GM12878 (cell line): ENCODE measurements at regions not wholly inside any gene's neighbourhood (a gene's known extent, or its start where the extent isn't known, plus 50 kb on each side); places are given as distances from the start of the nearest gene placed in this dataset.

Experiments used
- ATAC-seq: fragments of 200-7000 bp; cut with Tn5 transposase; 3 replicates; pipeline ENCODE4 v1.9.1; 2020; ENCODE audit warnings: mild to moderate bottlenecking, moderate library complexity
- BruUV-seq: library from RNA; stranded (reverse); fragments of 400-500 nt; replicated peaks from 2 replicates; lab custom pipeline; 2021; lab: Mats Ljungman, UMichigan
- CTCF ChIA-PET: fragments of 300-600 bp; sonication (Branson Sonifier 250); formaldehyde crosslinking; extraction: SDS; loops from one replicate; lab custom pipeline; 2021; ENCODE audit warnings: inconsistent platforms; lab: Yijun Ruan, JAX
- POLR2A ChIA-PET: fragments of 350-600 bp; formaldehyde crosslinking; extraction: SDS; loops from one replicate; lab custom pipeline; 2021; ENCODE audit warnings: inconsistent platforms; lab: Charles Lee
- RAD21 ChIA-PET: fragments of 300-600 bp; sonication (Branson Sonifier 250); formaldehyde crosslinking; loops from one replicate; lab custom pipeline; 2023; ENCODE audit warnings: antibody characterized with exemption; ENCODE audit not compliant: unreplicated experiment; lab: Charles Lee
- SMC1A ChIA-PET: fragments of 300-600 bp; sonication (Branson Sonifier 250); formaldehyde crosslinking; loops from one replicate; lab custom pipeline; 2023; ENCODE audit not compliant: unreplicated experiment, uncharacterized antibody; lab: Charles Lee
- DNase-seq: peaks from one replicate; pipeline ENCODE4 v3.0.0-alpha.2; 2011; ENCODE audit warnings: low read depth, low spot score
- FAIRE-seq: peaks from 3 replicates; lab custom pipeline; 2011; peaks lifted over from hg19 to GRCh38; lab: Jason Lieb, UNC
- H2AFZ ChIP-seq: 2 replicates; pipeline ENCODE4 v1.6.0; 2011; ENCODE audit warnings: low read depth, low read length, control low read depth; ENCODE audit not compliant: control insufficient read depth
- H3K27ac ChIP-seq: 2 replicates; pipeline ENCODE4 v1.5.1; 2011; ENCODE audit warnings: control low read depth; ENCODE audit not compliant: control insufficient read depth, insufficient read depth
- H3K27me3 ChIP-seq, 2 experiments: replicated peaks in 1 of 2; 2 replicates each; pipeline versions ENCODE4 v1.6.0 to v1.6.1; 2011; ENCODE audit warnings: low read length in 1 of 2; ENCODE audit not compliant: control insufficient read depth in 2 of 2, insufficient read depth in 2 of 2
- H3K36me3 ChIP-seq, 2 experiments: 2 replicates each; pipeline ENCODE4 v1.5.1; 2011; ENCODE audit warnings: low read length in 1 of 2; ENCODE audit not compliant: control insufficient read depth in 2 of 2, insufficient read depth in 2 of 2
- H3K4me1 ChIP-seq: 2 replicates; pipeline ENCODE4 v1.6.1; 2011; ENCODE audit warnings: mild to moderate bottlenecking, low read length, moderate library complexity, mixed read lengths; ENCODE audit not compliant: control insufficient read depth, insufficient read depth
- H3K4me2 ChIP-seq: 2 replicates; pipeline ENCODE4 v1.6.0; 2011; ENCODE audit warnings: control low read depth; ENCODE audit not compliant: control insufficient read depth, insufficient read depth
- H3K4me3 ChIP-seq: fragments of 200-600 bp; sonication (generic); 2 replicates; pipeline ENCODE4 v1.5.1; 2016
- H3K79me2 ChIP-seq: 2 replicates; pipeline ENCODE4 v1.6.0; 2011; ENCODE audit warnings: low read length; ENCODE audit not compliant: control insufficient read depth, insufficient read depth
- H3K9ac ChIP-seq: 2 replicates; pipeline ENCODE4 v1.8.0; 2011; ENCODE audit warnings: low read length, control low read depth, mixed read lengths; ENCODE audit not compliant: control insufficient read depth, insufficient read depth
- H3K9me3 ChIP-seq: replicated peaks from 3 replicates; pipeline ENCODE4 v1.5.1; 2011; ENCODE audit warnings: mild to moderate bottlenecking, low read length; ENCODE audit not compliant: control insufficient read depth, insufficient read depth
- H4K20me1 ChIP-seq: 2 replicates; pipeline ENCODE4 v1.6.0; 2011; ENCODE audit not compliant: control insufficient read depth, insufficient read depth
- BHLHE40 ChIP-seq, 2 experiments: fragments of 450-650 bp in 1 of 2; IDR thresholded peaks; 2 replicates each; pipeline ENCODE4 v1.6.1; 2011 to 2017; ENCODE audit warnings: low read depth in 2 of 2, borderline replicate concordance in 1 of 2, improper control_type of control experiment in 1 of 2, low read length in 1 of 2, mild to moderate bottlenecking in 1 of 2
- IKZF2 ChIP-seq, 2 experiments: fragments of 450-650 bp; IDR thresholded peaks; 2 replicates each; pipeline ENCODE4 v1.6.1; 2017; ENCODE audit warnings: mild to moderate bottlenecking in 2 of 2, moderate library complexity in 2 of 2
- MEF2A ChIP-seq: IDR thresholded peaks from 2 replicates; pipeline ENCODE4 v1.6.1; 2011; ENCODE audit warnings: low read depth, mild to moderate bottlenecking, low read length, moderate library complexity; ENCODE audit not compliant: insufficient read depth
- MXI1 ChIP-seq: fragments of 150-350 bp; IDR thresholded peaks from 2 replicates; pipeline ENCODE4 v1.6.1; 2011; ENCODE audit warnings: low read depth, mild to moderate bottlenecking, inconsistent platforms, low read length, improper control_type of control experiment
- ZNF207 ChIP-seq: fragments of 450-650 bp; IDR thresholded peaks from 2 replicates; pipeline ENCODE4 v1.6.1; 2014; ENCODE audit warnings: antibody characterized with exemption, mild to moderate bottlenecking, borderline replicate concordance
- WGBS: methylation state at CpG from one replicate; pipeline ENCODE4 v1.1.6; 2016; ENCODE audit warnings: low lambda C conversion rate; ENCODE audit not compliant: insufficient replicate concordance, insufficient coverage; ENCODE audit errors: missing lambda C conversion rate; 5-methylcytosine and 5-hydroxymethylcytosine counted together
- in situ Hi-C: fragments of 300-500 bp; cut with MboI; formaldehyde crosslinking; loops from 9 replicates; pipeline ENCODE4 v1.14.3; 2018; ENCODE audit warnings: mixed read lengths
- intact Hi-C: fragments of 100-400 bp; cut with micrococcal nuclease; formaldehyde crosslinking; loops from one replicate; pipeline ENCODE4 v1.14.2; 2022; ENCODE audit not compliant: unreplicated experiment
- TF ChIP-seq, protein P1 (sequence below): fragments of 450-650 bp; IDR thresholded peaks from 2 replicates; pipeline ENCODE4 v1.6.1; 2018; ENCODE audit warnings: borderline replicate concordance, mild to moderate bottlenecking; ENCODE audit not compliant: partially characterized antibody

DNA sequence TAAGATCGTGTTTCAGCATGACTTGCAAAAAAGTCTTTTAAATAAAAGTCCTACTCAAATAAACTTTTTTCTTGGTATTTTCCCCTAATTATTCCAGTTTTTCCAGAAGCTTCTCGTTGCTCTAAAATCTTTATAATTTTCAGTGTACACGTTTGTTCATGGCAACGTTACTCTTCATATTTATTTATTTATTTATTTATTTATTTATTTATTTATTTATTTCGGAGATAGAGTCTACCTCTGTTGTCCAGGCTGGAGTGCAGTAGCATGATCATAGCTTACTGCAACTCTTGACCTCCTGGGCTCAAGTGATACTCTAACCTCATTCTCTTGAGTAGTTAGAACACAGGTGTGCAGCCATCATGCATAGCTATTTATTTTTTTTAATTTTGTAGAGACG, 438.3 kb upstream of the MDGA2 start:
- DNase-seq = no peak
- no peaks in the 10 kb centered on the region for H4K20me1 ChIP-seq
- no peak for FAIRE-seq
- WGBS = 22% methylated on average over 6 of the region's 6 CpGs
- intact Hi-C loops (no loop called here), in situ Hi-C loops (no loop called here)
- H3K4me3 ChIP-seq = no peak overlapping the region
- ChIA-PET POLR2A (no interaction called here), RAD21 (no interaction called here)
- H3K9me3 ChIP-seq = no peaks in the 10 kb centered on the region
- no peaks in the 10 kb centered on the region for H3K27me3 ChIP-seq
- no peak for ATAC-seq
- H3K4me1 ChIP-seq = no peaks in the 10 kb centered on the region
- no peaks in the 10 kb centered on the region for H3K36me3 ChIP-seq
- H2AFZ ChIP-seq = no peak overlapping the region
- no peak for TF ChIP-seq IKZF2 (IDR thresholded peaks at IDR 0.05)
- TF ChIP-seq, all 136 proteins: peak for 0
- ChIA-PET CTCF (no interaction called here), SMC1A (no interaction called here)
- Histone ChIP-seq H3K4me2 (no peak overlapping the region), H3K9ac (no peak overlapping the region), H3K79me2 (no peaks in the 10 kb centered on the region), H3K27ac (no peak overlapping the region)
- BruUV-seq = no TSS peak

DNA sequence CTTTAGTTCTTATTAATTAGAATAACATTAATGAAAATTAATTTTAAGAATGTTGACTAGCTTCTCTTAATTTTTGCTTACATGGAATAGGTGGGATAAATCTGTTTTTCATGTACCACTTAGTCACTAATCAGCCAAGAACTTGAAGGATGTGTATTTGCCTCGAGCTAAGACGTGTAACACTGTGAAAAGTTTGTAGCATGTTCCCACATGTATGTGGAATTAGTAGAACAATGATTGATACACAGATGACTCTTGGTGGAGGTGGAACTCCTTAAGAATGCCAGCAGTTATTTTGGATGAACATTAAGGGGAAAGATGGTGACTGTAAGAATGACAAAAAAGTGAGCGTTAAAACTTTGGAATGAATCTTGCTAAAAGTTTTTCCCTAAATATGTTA, 435.7 kb upstream of the MDGA2 start:
- WGBS = 0% methylated on average over 3 of the region's 3 CpGs
- H3K9ac ChIP-seq = no peak overlapping the region
- no peaks in the 10 kb centered on the region for H4K20me1 ChIP-seq
- in situ Hi-C loops (no loop called here), intact Hi-C loops (no loop called here)
- no peaks in the 10 kb centered on the region for H3K79me2 ChIP-seq
- FAIRE-seq = no peak
- no peak for TF ChIP-seq MXI1
- TF ChIP-seq, protein P1, sequence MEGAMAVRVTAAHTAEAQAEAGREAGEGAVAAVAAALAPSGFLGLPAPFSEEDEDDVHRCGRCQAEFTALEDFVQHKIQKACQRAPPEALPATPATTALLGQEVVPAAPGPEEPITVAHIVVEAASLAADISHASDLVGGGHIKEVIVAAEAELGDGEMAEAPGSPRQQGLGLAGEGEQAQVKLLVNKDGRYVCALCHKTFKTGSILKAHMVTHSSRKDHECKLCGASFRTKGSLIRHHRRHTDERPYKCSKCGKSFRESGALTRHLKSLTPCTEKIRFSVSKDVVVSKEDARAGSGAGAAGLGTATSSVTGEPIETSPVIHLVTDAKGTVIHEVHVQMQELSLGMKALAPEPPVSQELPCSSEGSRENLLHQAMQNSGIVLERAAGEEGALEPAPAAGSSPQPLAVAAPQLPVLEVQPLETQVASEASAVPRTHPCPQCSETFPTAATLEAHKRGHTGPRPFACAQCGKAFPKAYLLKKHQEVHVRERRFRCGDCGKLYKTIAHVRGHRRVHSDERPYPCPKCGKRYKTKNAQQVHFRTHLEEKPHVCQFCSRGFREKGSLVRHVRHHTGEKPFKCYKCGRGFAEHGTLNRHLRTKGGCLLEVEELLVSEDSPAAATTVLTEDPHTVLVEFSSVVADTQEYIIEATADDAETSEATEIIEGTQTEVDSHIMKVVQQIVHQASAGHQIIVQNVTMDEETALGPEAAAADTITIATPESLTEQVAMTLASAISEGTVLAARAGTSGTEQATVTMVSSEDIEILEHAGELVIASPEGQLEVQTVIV = no peak
- no peak for TF ChIP-seq BHLHE40 (IDR thresholded peaks at IDR 0.05; ENCODE audit: borderline replicate concordance in 1 of 2, low read depth in 2 of 2, low read length in 1 of 2)
- TF ChIP-seq ZNF207 = no peak
- TF ChIP-seq MEF2A = no peak
- H3K4me2 ChIP-seq = no peak overlapping the region
- ChIA-PET CTCF (no interaction called here), POLR2A (no interaction called here), SMC1A (no interaction called here), RAD21 (no interaction called here)
- H3K36me3 ChIP-seq = no peaks in the 10 kb centered on the region
- no peak overlapping the region for H3K27ac ChIP-seq
- no peaks in the 10 kb centered on the region for H3K27me3 ChIP-seq
- BruUV-seq = no TSS peak
- no peak for DNase-seq
- H2AFZ ChIP-seq = no peak overlapping the region
- ATAC-seq = no peak
- H3K4me1 ChIP-seq = no peaks in the 10 kb centered on the region
- no peaks in the 10 kb centered on the region for H3K9me3 ChIP-seq
- H3K4me3 ChIP-seq = no peak overlapping the region
